Cardiac muscle cell (in vitro differentiated cells and primary cell): ENCODE measurements at regions not wholly inside any gene's neighbourhood (a gene's known extent, or its start where the extent isn't known, plus 50 kb on each side); places are given as distances from the start of the nearest gene placed in this dataset.

ENCODE experiments used
- DNase-seq, 2 donors: peaks; one replicate each; pipeline versions ENCODE4 v3.0.0 to v3.0.0-alpha.2; 2010 to 2017; ENCODE audit warnings: low read depth in 1 of 2, low spot score in 1 of 2
- H3K27ac ChIP-seq: fragments of 200-600 bp; sonication (generic); 2 replicates; pipeline ENCODE4 v1.5.1; 2016
- H3K27me3 ChIP-seq: fragments of 200-600 bp; sonication (generic); 2 replicates; pipeline ENCODE4 v1.6.0; 2016; ENCODE audit warnings: control low read depth
- H3K36me3 ChIP-seq: fragments of 200-600 bp; sonication (generic); 2 replicates; pipeline ENCODE4 v1.5.1; 2016; ENCODE audit warnings: control low read depth
- H3K4me1 ChIP-seq: fragments of 200-600 bp; sonication (generic); 2 replicates; pipeline ENCODE4 v1.8.1; 2017; ENCODE audit warnings: low read depth, mild to moderate bottlenecking, mixed run types
- H3K4me3 ChIP-seq: fragments of 200-600 bp; sonication (generic); 2 replicates; pipeline ENCODE4 v1.5.1; 2016; ENCODE audit warnings: mild to moderate bottlenecking
- H3K9me3 ChIP-seq: fragments of 200-600 bp; sonication (generic); 2 replicates; pipeline ENCODE4 v1.5.1; 2017; ENCODE audit warnings: low read depth, mild to moderate bottlenecking, control low read depth
- CTCF ChIP-seq: IDR thresholded peaks from 2 replicates; pipeline ENCODE4 v1.5.1; 2012; ENCODE audit warnings: low read depth, mild to moderate bottlenecking, low read length

- DNase-seq = no peak
- no peak overlapping the region for H3K4me3 ChIP-seq
- no peaks in the 10 kb centered on the region for H3K36me3 ChIP-seq
- H3K27ac ChIP-seq = no peak overlapping the region
- H3K27me3 ChIP-seq = no peaks in the 10 kb centered on the region
- no peak for TF ChIP-seq CTCF
- no peaks in the 10 kb centered on the region for H3K9me3 ChIP-seq
- H3K4me1 ChIP-seq = peaks cover 32% of the 10 kb centered on the region
Observed at GRCh38 chr5:174356536-174356935, 311.0 kb downstream of the NSG2 start.

- TF ChIP-seq CTCF = no peak
- H3K9me3 ChIP-seq = no peaks in the 10 kb centered on the region
Observed at GRCh38 chr5:174358276-174358675, 312.8 kb downstream of the NSG2 start.

GRCh38 chr5:174359071-174359470, 313.6 kb downstream of the NSG2 start:
- Histone ChIP-seq H3K27me3 (no peaks in the 10 kb centered on the region), H3K27ac (no peak overlapping the region), H3K4me3 (no peak overlapping the region), H3K9me3 (no peaks in the 10 kb centered on the region), H3K36me3 (no peaks in the 10 kb centered on the region), H3K4me1 (peaks cover 36% of the 10 kb centered on the region)
- TF ChIP-seq CTCF = no peak
- no peak for DNase-seq

More at GRCh38 chr5:174358276-174358675, 312.8 kb downstream of the NSG2 start:
- peaks cover 36% of the 10 kb centered on the region for H3K4me1 ChIP-seq
- no peaks in the 10 kb centered on the region for H3K27me3 ChIP-seq
- H3K27ac ChIP-seq = no peak overlapping the region
- H3K36me3 ChIP-seq = no peaks in the 10 kb centered on the region
- no peak overlapping the region for H3K4me3 ChIP-seq
- DNase-seq = no peak

GRCh38 chr5:174362514-174362913, 317.0 kb downstream of the NSG2 start:
- H3K27ac ChIP-seq = no peak overlapping the region
- H3K4me1 ChIP-seq = peaks cover 32% of the 10 kb centered on the region
- no peaks in the 10 kb centered on the region for H3K9me3 ChIP-seq
- DNase-seq = no peak
- TF ChIP-seq CTCF = no peak
- H3K4me3 ChIP-seq = no peak overlapping the region
- H3K27me3 ChIP-seq = no peaks in the 10 kb centered on the region
- H3K36me3 ChIP-seq = no peaks in the 10 kb centered on the region

GRCh38 chr5:174363934-174364333, 318.4 kb downstream of the NSG2 start:
- Histone ChIP-seq H3K27me3 (no peaks in the 10 kb centered on the region), H3K9me3 (no peaks in the 10 kb centered on the region), H3K4me3 (no peak overlapping the region), H3K36me3 (no peaks in the 10 kb centered on the region), H3K27ac (no peak overlapping the region), H3K4me1 (peaks cover 27% of the 10 kb centered on the region)
- no peak for DNase-seq
- no peak for TF ChIP-seq CTCF

- Histone ChIP-seq H3K36me3 (no peaks in the 10 kb centered on the region), H3K27ac (no peak overlapping the region), H3K4me3 (no peak overlapping the region), H3K27me3 (no peaks in the 10 kb centered on the region), H3K4me1 (peaks cover 21% of the 10 kb centered on the region), H3K9me3 (no peaks in the 10 kb centered on the region)
- no peak for DNase-seq
- TF ChIP-seq CTCF = no peak
Observed at GRCh38 chr5:174364676-174365075, 319.2 kb downstream of the NSG2 start.
